MM.1S (cell line): ENCODE measurements at regions not wholly inside any gene's neighbourhood (a gene's known extent, or its start where the extent isn't known, plus 50 kb on each side); places are given as distances from the start of the nearest gene placed in this dataset.

Experiments
- EZH2 ChIP-seq: fragments of 300-600 bp; sonication (generic); optimal IDR thresholded peaks from 2 replicates; pipeline ENCODE3; 2017; ENCODE audit warnings: low read depth, mild to moderate bottlenecking, antibody characterized with exemption, low read length, mixed read lengths
- EZH2phosphoT487 ChIP-seq: fragments of 300-600 bp; sonication (generic); IDR thresholded peaks from 2 replicates; pipeline ENCODE4 v1.6.1; 2018; ENCODE audit warnings: antibody characterized with exemption, low read length
- TF ChIP-seq, protein P1 (sequence below): fragments of 300-600 bp; sonication (generic); IDR thresholded peaks from 2 replicates; pipeline ENCODE4 v1.5.1; 2016; ENCODE audit warnings: antibody characterized with exemption, low read length, mixed read lengths

DNA sequence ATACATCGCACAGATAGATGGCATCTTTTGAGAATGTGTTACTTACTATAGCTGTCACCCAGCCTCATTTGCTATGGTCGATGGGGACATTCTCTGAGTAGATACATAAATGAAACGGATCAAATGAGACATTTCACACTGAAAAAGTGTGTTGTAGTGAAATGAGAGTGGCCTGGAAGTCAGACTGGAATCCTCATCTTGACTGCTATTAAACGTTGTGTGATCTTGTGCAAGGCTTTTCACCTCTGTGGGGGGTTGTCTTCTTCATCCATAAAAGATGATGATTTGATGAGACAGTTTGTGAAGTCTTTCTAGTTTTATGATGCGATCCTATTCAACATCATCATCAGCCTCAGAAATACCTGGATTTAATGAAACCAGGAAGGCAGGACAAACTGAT, 155.4 kb upstream of the MYO3A start:
- TF ChIP-seq, protein P1, sequence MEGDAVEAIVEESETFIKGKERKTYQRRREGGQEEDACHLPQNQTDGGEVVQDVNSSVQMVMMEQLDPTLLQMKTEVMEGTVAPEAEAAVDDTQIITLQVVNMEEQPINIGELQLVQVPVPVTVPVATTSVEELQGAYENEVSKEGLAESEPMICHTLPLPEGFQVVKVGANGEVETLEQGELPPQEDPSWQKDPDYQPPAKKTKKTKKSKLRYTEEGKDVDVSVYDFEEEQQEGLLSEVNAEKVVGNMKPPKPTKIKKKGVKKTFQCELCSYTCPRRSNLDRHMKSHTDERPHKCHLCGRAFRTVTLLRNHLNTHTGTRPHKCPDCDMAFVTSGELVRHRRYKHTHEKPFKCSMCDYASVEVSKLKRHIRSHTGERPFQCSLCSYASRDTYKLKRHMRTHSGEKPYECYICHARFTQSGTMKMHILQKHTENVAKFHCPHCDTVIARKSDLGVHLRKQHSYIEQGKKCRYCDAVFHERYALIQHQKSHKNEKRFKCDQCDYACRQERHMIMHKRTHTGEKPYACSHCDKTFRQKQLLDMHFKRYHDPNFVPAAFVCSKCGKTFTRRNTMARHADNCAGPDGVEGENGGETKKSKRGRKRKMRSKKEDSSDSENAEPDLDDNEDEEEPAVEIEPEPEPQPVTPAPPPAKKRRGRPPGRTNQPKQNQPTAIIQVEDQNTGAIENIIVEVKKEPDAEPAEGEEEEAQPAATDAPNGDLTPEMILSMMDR = no peak
- TF ChIP-seq EZH2phosphoT487 = no peak
- no peak for TF ChIP-seq EZH2
